Fibroblast of lung (primary cell): ENCODE measurements at regions not wholly inside any gene's neighbourhood (a gene's known extent, or its start where the extent isn't known, plus 50 kb on each side); places are given as distances from the start of the nearest gene placed in this dataset.

Experiments
- DNase-seq, 2 donors: peaks; one replicate each; pipeline versions ENCODE4 v3.0.0 to v3.0.0-alpha.2; 2010; ENCODE audit warnings: low read depth in 2 of 2
- H2AFZ ChIP-seq: 2 replicates; pipeline ENCODE4 v1.5.1; 2012; ENCODE audit warnings: low read length, control low read depth, inconsistent platforms
- H3K27ac ChIP-seq: 2 replicates; pipeline ENCODE4 v1.5.1; 2011; ENCODE audit warnings: low read length, control low read depth; ENCODE audit not compliant: insufficient read depth
- H3K27me3 ChIP-seq: 2 replicates; pipeline ENCODE4 v1.5.1; 2011; ENCODE audit warnings: mild to moderate bottlenecking, low read length; ENCODE audit not compliant: control insufficient read depth, insufficient read depth
- H3K36me3 ChIP-seq: 2 replicates; pipeline ENCODE4 v1.5.1; 2011; ENCODE audit warnings: low read length; ENCODE audit not compliant: control insufficient read depth, insufficient read depth
- H3K4me1 ChIP-seq: 2 replicates; pipeline ENCODE4 v1.5.1; 2011; ENCODE audit warnings: low read length; ENCODE audit not compliant: control insufficient read depth, insufficient read depth; ENCODE audit errors: extremely low read depth
- H3K4me2 ChIP-seq: 2 replicates; pipeline ENCODE4 v1.5.1; 2011; ENCODE audit warnings: low read length, control low read depth; ENCODE audit not compliant: insufficient read depth; ENCODE audit errors: extremely low read depth
- H3K4me3 ChIP-seq, 4 experiments: fragments of 200-600 bp in 1 of 4; sonication (generic) in 1 of 4; replicated peaks in 1 of 4; 2 replicates each; pipeline ENCODE4 v1.5.1; 2011 to 2016; ENCODE audit warnings: low read length in 4 of 4, low read depth in 3 of 4, mild to moderate bottlenecking in 3 of 4, control low read depth in 2 of 4, inconsistent platforms in 1 of 4, mixed read lengths in 1 of 4; ENCODE audit not compliant: insufficient read depth in 1 of 4; ENCODE audit errors: control extremely low read depth in 1 of 4
- H3K79me2 ChIP-seq: 2 replicates; pipeline ENCODE4 v1.5.1; 2012; ENCODE audit warnings: mild to moderate bottlenecking, low read length, inconsistent platforms; ENCODE audit not compliant: control insufficient read depth, insufficient read depth
- H3K9ac ChIP-seq: 2 replicates; pipeline ENCODE4 v1.5.1; 2011; ENCODE audit warnings: mild to moderate bottlenecking, low read length, control low read depth; ENCODE audit not compliant: insufficient read depth
- H3K9me3 ChIP-seq: 2 replicates; pipeline ENCODE4 v1.5.1; 2012; ENCODE audit warnings: low read depth, low read length; ENCODE audit not compliant: control insufficient read depth, insufficient read depth
- H4K20me1 ChIP-seq: 2 replicates; pipeline ENCODE4 v1.5.1; 2011; ENCODE audit warnings: low read length; ENCODE audit not compliant: control insufficient read depth, insufficient read depth; ENCODE audit errors: extremely low read depth
- EZH2 ChIP-seq: IDR thresholded peaks from 2 replicates; pipeline ENCODE4 v1.5.1; 2012; ENCODE audit warnings: low read length, control low read depth, mild to moderate bottlenecking; ENCODE audit errors: missing control alignments
- TF ChIP-seq, protein P1 (sequence below), 2 donors: IDR thresholded peaks in 1 of 2; conservative IDR thresholded peaks in 1 of 2; 1 replicate in 1 of 2; 2 replicates in 1 of 2; pipeline ENCODE4 v1.5.1; 2011 to 2012; ENCODE audit warnings: low read length in 2 of 2, control low read depth in 1 of 2, inconsistent platforms in 1 of 2, low read depth in 1 of 2, mild to moderate bottlenecking in 1 of 2

DNA sequence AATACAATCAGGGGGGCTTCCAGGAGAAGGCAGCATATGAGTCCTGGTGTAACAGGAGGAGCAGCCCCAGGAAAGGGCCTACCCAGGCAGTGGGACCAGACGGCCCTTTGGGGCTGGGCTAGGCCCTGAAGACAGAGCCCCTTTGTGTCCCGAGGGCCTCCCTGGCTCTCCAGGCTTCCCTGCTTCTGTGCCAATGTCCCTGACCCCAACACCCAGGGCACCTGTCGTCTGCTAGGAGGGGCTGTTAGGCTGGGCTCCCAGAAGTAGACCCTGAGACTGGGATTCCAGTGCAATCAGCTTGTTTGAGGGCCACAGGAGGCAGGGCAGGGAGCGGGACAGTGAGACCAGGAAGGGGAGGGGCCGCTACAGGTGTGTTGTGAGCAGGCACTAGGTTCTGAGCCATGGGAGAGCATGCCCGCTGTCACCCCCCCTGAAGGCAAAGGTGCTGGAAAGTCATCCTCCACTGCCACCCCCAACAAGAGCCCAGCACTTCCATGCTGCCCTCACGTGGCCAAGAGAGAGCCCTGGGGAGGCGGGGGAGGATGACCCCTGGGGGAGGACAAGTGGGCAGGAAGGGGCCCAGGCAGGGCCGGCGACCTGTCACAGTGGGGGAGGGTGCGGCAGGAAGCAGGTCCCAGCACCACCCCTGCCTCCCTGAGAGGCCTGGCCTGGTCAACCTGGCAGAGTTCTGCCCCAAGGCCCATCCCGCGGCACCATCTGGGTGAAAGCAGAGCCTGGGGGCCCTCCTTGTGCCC lies 64.8 kb downstream of the ADRA2C start:
- no peaks in the 10 kb centered on the region for H3K36me3 ChIP-seq
- TF ChIP-seq, protein P1, sequence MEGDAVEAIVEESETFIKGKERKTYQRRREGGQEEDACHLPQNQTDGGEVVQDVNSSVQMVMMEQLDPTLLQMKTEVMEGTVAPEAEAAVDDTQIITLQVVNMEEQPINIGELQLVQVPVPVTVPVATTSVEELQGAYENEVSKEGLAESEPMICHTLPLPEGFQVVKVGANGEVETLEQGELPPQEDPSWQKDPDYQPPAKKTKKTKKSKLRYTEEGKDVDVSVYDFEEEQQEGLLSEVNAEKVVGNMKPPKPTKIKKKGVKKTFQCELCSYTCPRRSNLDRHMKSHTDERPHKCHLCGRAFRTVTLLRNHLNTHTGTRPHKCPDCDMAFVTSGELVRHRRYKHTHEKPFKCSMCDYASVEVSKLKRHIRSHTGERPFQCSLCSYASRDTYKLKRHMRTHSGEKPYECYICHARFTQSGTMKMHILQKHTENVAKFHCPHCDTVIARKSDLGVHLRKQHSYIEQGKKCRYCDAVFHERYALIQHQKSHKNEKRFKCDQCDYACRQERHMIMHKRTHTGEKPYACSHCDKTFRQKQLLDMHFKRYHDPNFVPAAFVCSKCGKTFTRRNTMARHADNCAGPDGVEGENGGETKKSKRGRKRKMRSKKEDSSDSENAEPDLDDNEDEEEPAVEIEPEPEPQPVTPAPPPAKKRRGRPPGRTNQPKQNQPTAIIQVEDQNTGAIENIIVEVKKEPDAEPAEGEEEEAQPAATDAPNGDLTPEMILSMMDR (conservative IDR thresholded peaks at IDR 0.05 in 1 of 2, IDR thresholded peaks at IDR 0.05 in 1 of 2; ENCODE audit: low read depth in 1 of 2, low read length in 2 of 2) = no peak
- TF ChIP-seq EZH2 = no peak
- H3K9me3 ChIP-seq = no peaks in the 10 kb centered on the region
- no peak overlapping the region for H3K9ac ChIP-seq
- H3K79me2 ChIP-seq = no peaks in the 10 kb centered on the region
- no peaks in the 10 kb centered on the region for H3K27me3 ChIP-seq
- H3K27ac ChIP-seq = no peak overlapping the region
- H3K4me1 ChIP-seq = no peaks in the 10 kb centered on the region
- H3K4me2 ChIP-seq = no peak overlapping the region
- no peak overlapping the region for H2AFZ ChIP-seq
- H3K4me3 ChIP-seq = no peak overlapping the region
- no peak for DNase-seq
- no peaks in the 10 kb centered on the region for H4K20me1 ChIP-seq

DNA sequence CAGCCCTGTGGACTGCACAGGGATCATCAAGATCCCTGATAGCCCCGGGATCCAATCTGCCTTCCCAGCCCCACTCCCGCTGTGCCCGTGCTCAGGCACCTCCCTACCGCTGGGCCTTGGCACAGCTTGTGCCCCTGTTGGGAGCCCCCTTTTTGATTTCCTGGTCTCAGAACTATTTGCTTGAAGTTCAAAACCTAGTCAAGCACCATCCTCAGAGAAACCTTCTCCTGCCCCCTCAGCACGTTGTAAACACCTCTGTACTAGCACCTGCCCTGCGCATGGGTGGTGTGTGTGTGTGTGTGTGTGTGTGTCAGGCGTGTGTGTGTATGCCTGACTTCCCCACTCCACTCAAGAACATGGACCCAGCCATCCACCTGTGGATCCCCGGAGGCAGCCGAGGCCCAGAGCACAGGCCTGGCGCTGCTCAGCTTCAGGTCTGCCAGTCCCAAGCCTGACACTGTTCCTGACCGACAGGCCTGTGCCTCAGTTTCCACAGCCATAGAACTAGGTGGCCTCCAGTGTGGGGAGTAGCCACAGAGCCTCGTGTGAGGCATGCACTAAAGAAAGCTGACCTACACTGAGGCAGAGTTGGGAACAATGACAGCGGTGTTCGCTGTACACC lies 65.5 kb downstream of the ADRA2C start:
- Histone ChIP-seq H3K4me2 (no peak overlapping the region), H3K4me1 (no peaks in the 10 kb centered on the region), H3K27me3 (no peaks in the 10 kb centered on the region), H3K4me3 (no peak overlapping the region), H3K27ac (no peak overlapping the region), H3K9me3 (no peaks in the 10 kb centered on the region), H3K79me2 (no peaks in the 10 kb centered on the region), H3K36me3 (no peaks in the 10 kb centered on the region), H2AFZ (no peak overlapping the region), H3K9ac (no peak overlapping the region), H4K20me1 (no peaks in the 10 kb centered on the region)
- TF ChIP-seq, protein P1 (conservative IDR thresholded peaks at IDR 0.05 in 1 of 2, IDR thresholded peaks at IDR 0.05 in 1 of 2; ENCODE audit: low read depth in 1 of 2, low read length in 2 of 2) = no peak
- TF ChIP-seq EZH2 = no peak
- no peak for DNase-seq

DNA sequence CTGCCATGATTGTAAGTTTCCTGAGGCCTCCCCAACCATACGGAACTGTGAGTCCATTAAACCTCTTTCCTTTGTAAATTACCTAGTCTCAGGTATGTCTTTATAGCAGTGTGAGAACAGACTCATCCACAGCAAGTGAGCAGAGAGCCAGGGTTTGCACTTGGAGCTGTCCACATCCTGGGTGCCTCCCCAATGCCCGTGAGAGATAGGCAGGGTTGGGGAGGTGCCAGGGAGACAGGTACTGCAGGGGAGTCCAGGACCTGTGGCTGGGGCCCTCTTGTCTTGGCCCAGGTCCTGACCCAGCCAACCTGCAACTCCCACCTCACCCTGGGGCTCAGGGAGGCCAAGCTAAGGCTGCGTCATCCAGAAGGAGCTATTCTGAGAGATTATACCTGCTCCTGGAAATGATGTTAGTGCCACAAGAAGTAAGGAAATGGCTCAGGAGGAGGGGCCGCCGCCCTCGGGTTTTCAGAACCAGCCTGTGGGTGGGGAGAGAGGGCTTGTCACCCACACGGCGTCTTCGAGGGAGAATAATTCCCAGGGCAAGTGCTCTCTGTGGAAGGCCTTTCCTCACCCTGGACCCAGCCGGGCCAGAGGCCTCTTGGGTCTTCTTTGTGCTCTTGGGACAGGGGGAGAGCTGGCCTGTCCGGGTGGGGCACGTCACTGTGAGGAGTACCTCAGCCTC lies 66.5 kb downstream of the ADRA2C start:
- Histone ChIP-seq H3K4me2 (no peak overlapping the region), H2AFZ (no peak overlapping the region), H3K9ac (no peak overlapping the region), H3K27me3 (no peaks in the 10 kb centered on the region), H3K9me3 (no peaks in the 10 kb centered on the region), H3K79me2 (no peaks in the 10 kb centered on the region), H4K20me1 (no peaks in the 10 kb centered on the region), H3K27ac (no peak overlapping the region), H3K36me3 (no peaks in the 10 kb centered on the region), H3K4me3 (no peak overlapping the region), H3K4me1 (no peaks in the 10 kb centered on the region)
- no peak for DNase-seq
- TF ChIP-seq, protein P1 (conservative IDR thresholded peaks at IDR 0.05 in 1 of 2, IDR thresholded peaks at IDR 0.05 in 1 of 2; ENCODE audit: low read depth in 1 of 2, low read length in 2 of 2) = no peak
- TF ChIP-seq EZH2 = no peak
